Left lung (tissue), 4 donors: ENCODE measurements at regions not wholly inside any gene's neighbourhood (a gene's known extent, or its start where the extent isn't known, plus 50 kb on each side); places are given as distances from the start of the nearest gene placed in this dataset.

Source experiments
- ATAC-seq: fragments of 200-7000 bp; cut with Tn5 transposase; one replicate; pipeline ENCODE4 v1.9.1; 2020; ENCODE audit warnings: moderate library complexity
- DNase-seq, 4 donors: peaks; one replicate each; pipeline ENCODE4 v3.0.0-alpha.2; 2013 to 2020
- H3K27ac ChIP-seq, 2 donors: fragments of 200-600 bp; sonication (generic) in 1 of 2; one replicate each; pipeline versions ENCODE4 v1.5.0 to v1.8.0; 2020 to 2021
- H3K27me3 ChIP-seq, 2 donors: fragments of 200-600 bp; sonication (generic) in 1 of 2; one replicate each; pipeline versions ENCODE4 v1.5.0 to v1.8.0; 2020 to 2021
- H3K36me3 ChIP-seq, 2 donors: fragments of 200-600 bp; sonication (generic) in 1 of 2; one replicate each; pipeline versions ENCODE4 v1.5.0 to v1.8.0; 2020 to 2021
- H3K4me1 ChIP-seq, 2 donors: fragments of 200-600 bp; one replicate each; pipeline ENCODE4 v1.8.0; 2021
- H3K4me3 ChIP-seq, 2 donors: fragments of 200-600 bp; sonication (generic) in 1 of 2; one replicate each; pipeline versions ENCODE4 v1.5.0 to v1.8.0; 2020 to 2021; ENCODE audit warnings: mild to moderate bottlenecking in 1 of 2
- H3K9me3 ChIP-seq, 2 donors: fragments of 200-600 bp; sonication (generic) in 1 of 2; one replicate each; pipeline versions ENCODE4 v1.5.0 to v1.8.0; 2020 to 2021
- CTCF ChIP-seq, 2 donors: fragments of 200-600 bp; sonication (generic) in 1 of 2; IDR thresholded peaks; one replicate each; pipeline versions ENCODE4 v1.5.0 to v1.8.0; 2021; ENCODE audit warnings: antibody characterized with exemption in 2 of 2
- intact Hi-C, 2 donors: fragments of 100-400 bp; cut with DNase I; formaldehyde crosslinking; loops; one replicate each; pipeline versions ENCODE4 v1.11.2 to v1.14.2; 2022
- donor health status: DM: no; HTN: yes; CAD: no.
- donor health status: DM: no; HTN: no; CAD: no.

GRCh38 chr3:99575683-99576082 lies 62.7 kb upstream of the COL8A1 start:
- Histone ChIP-seq H3K4me1 (no peaks in the 10 kb centered on the region), H3K9me3 (peaks cover 0 to 8% of the 10 kb centered on the region in 2 donors), H3K4me3 (no peak overlapping the region), H3K36me3 (no peaks in the 10 kb centered on the region), H3K27ac (no peak overlapping the region), H3K27me3 (no peaks in the 10 kb centered on the region)
- intact Hi-C loops: no loop called here
- no peak for DNase-seq
- ATAC-seq: no peak
- TF ChIP-seq CTCF (IDR thresholded peaks at IDR 0.05): no peak

GRCh38 chr3:99570061-99570460 lies 68.3 kb upstream of the COL8A1 start:
- no peak for DNase-seq
- H3K9me3 ChIP-seq: peaks cover 0 to 3% of the 10 kb centered on the region in 2 donors
- H3K27ac ChIP-seq: no peak overlapping the region
- no peaks in the 10 kb centered on the region for H3K36me3 ChIP-seq
- H3K4me3 ChIP-seq: no peak overlapping the region
- TF ChIP-seq CTCF (IDR thresholded peaks at IDR 0.05): no peak
- no peak for ATAC-seq
- no peaks in the 10 kb centered on the region for H3K4me1 ChIP-seq
- intact Hi-C loops: no loop called here
- H3K27me3 ChIP-seq: no peaks in the 10 kb centered on the region

- no peaks in the 10 kb centered on the region for H3K27me3 ChIP-seq
- H3K27ac ChIP-seq: no peak overlapping the region
- no peaks in the 10 kb centered on the region for H3K4me1 ChIP-seq
- H3K4me3 ChIP-seq: no peak overlapping the region
- H3K36me3 ChIP-seq: no peaks in the 10 kb centered on the region
- intact Hi-C loops: no loop called here
- H3K9me3 ChIP-seq: peaks cover 0 to 2% of the 10 kb centered on the region in 2 donors
- DNase-seq: no peak
- no peak for ATAC-seq
- TF ChIP-seq CTCF (IDR thresholded peaks at IDR 0.05): no peak
Measured at GRCh38 chr3:99568663-99569335, 69.6 kb upstream of the COL8A1 start.

GRCh38 chr3:99565331-99565730 lies 73.1 kb upstream of the COL8A1 start:
- Histone ChIP-seq H3K27ac (no peak overlapping the region), H3K27me3 (no peaks in the 10 kb centered on the region), H3K36me3 (no peaks in the 10 kb centered on the region), H3K4me3 (no peak overlapping the region), H3K9me3 (peaks cover 0 to 2% of the 10 kb centered on the region in 2 donors), H3K4me1 (no peaks in the 10 kb centered on the region)
- ATAC-seq (no peak), DNase-seq (no peak)
- intact Hi-C loops: no loop called here
- TF ChIP-seq CTCF (IDR thresholded peaks at IDR 0.05): no peak

- no peak overlapping the region for H3K4me3 ChIP-seq
- peaks cover 0 to 2% of the 10 kb centered on the region in 2 donors for H3K9me3 ChIP-seq
- H3K36me3 ChIP-seq: no peaks in the 10 kb centered on the region
- intact Hi-C loops: no loop called here
- no peaks in the 10 kb centered on the region for H3K4me1 ChIP-seq
- no peak for DNase-seq
- H3K27ac ChIP-seq: no peak overlapping the region
- H3K27me3 ChIP-seq: no peaks in the 10 kb centered on the region
- no peak for ATAC-seq
- TF ChIP-seq CTCF (IDR thresholded peaks at IDR 0.05): no peak
Measured at GRCh38 chr3:99562990-99563607, 75.3 kb upstream of the COL8A1 start.
